HL-60 (cell line): ENCODE measurements at regions not wholly inside any gene's neighbourhood (a gene's known extent, or its start where the extent isn't known, plus 50 kb on each side); places are given as distances from the start of the nearest gene placed in this dataset.

Source experiments
- CTCF ChIP-seq: IDR thresholded peaks from one replicate; pipeline ENCODE4 v1.5.1; 2011; ENCODE audit warnings: low read length, control low read depth, inconsistent platforms; ENCODE audit not compliant: insufficient read depth
- GABPA ChIP-seq: IDR thresholded peaks from 2 replicates; pipeline ENCODE4 v1.6.1; 2012; ENCODE audit warnings: low read depth
- POLR2AphosphoS5 ChIP-seq: IDR thresholded peaks from 2 replicates; pipeline ENCODE4 v1.6.1; 2012; ENCODE audit warnings: low read depth
- REST ChIP-seq: IDR thresholded peaks from 2 replicates; pipeline ENCODE4 v1.6.1; 2012; ENCODE audit warnings: low read depth; ENCODE audit not compliant: insufficient replicate concordance

DNA sequence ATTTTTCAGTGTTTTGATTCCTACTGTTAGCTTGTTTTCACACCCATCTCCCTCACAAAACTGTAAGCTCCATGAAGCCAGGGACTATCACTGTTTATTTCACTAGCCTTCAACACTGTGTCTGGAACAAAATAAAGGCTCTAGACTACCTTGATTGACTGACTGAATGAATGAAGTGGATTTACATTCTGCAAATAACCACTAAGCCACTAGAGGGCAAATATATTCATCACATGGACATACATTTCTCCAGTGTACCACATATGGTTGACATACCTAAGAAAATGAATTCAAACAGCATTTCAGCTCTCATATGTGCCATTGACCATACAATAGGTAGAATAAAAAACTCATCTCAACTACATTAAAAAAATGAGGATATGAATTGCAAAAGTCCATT is 185.9 kb downstream of the RAB11FIP2 start:
- TF ChIP-seq CTCF = peak; percentile 36
- TF ChIP-seq POLR2AphosphoS5 = no peak
- no peak for TF ChIP-seq GABPA
- no peak for TF ChIP-seq REST
